ENCODE measurements at regions not wholly inside any gene's neighbourhood (a gene's known extent, or its start where the extent isn't known, plus 50 kb on each side); places are given as distances from the start of the nearest gene placed in this dataset.

DNA sequence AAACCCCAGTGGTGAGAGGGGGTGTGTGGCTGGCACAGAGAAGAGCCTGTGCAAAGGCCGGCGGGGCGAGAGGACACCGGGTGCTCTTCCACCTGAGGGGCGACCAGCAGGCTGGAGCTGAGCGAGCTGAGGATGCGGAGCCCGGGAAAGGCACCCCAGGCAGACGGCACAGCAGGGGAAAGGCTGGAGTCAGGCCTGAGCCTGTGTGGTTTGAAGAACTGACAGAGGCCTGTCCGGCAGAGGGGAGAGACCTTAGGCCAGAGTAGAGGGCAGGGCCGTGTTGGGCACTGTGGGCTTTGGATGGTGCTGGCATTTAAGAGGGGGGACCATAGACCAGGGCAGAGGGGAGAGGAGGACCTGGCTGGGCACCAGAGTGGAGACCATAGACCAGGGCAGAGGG lies 149.8 kb downstream of the RTP5 start:
- ATAC-seq (peak; percentile 28 to 42; a peak in 2 of 6 replicates), FAIRE-seq (no peak), DNase-seq (ENCODE audit: low read depth in 1 of 2, low spot score in 1 of 2) (no peak)
- ChIA-PET CTCF (no interaction called here), POLR2A (no interaction called here)
- WGBS (ENCODE audit: missing lambda C conversion rate): 67% methylated on average over 11 of the region's 11 CpGs
- H3K4me1 ChIP-seq: no peaks in the 10 kb centered on the region
- TF ChIP-seq HEYL (CRISPR knock-in tag; IDR thresholded peaks at IDR 0.05): no peak
- no peak for TF ChIP-seq KDM5A (IDR thresholded peaks at IDR 0.05)
- TF ChIP-seq POLR2A (IDR thresholded peaks at IDR 0.05; ENCODE audit: low read length): no peak
- no peaks in the 10 kb centered on the region; the same call in 2 of the 3 replicates for H3K9me3 ChIP-seq
- H3K27ac ChIP-seq: no peak overlapping the region
- H3K4me2 ChIP-seq: no peak overlapping the region
- H3K4me3 ChIP-seq: no peak overlapping the region

DNA sequence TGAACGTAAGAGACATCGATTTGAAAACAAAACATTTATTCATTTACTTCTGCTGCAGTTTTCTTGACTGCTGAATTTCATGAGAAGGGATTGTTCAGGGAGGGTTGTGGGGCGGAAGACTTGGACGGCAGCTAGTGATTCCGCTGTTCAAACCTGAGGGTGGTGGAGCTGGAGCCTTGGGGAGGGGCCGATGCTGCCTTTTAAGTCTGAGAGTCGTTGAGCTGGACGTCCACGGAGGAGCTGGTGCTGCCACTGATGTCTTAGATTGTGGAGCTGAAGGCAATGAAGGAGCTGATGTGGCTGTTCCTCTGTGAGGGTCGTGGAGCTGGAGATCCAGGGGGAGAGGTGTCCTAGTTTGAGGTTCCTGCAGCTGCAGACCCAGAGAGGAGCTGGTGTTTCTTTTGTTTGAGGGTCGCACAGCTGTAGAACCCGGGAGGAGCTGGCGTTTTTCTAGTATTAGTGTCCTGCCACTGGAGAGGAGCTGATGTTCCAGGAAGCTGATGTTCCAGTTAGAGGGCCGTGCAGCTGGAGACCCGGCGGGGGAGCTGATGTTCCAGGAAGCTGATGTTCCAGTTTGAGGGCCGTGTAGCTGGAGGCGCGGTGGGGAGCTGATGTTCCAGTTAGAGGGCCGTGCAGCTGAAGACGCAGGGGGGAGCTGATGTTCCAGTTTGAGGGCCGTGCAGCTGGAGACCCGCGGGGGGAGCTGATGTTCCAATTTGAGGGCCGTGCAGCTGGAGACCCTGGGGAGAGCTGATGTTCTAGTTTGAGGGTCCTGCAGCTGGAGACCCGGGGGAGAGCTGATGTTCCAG lies 150.9 kb downstream of the RTP5 start:
- peak in 1 of 2 experiments; percentile 75; a peak in 4 of 6 replicates for ATAC-seq
- Histone ChIP-seq H3K27ac (no peak overlapping the region), H3K4me3 (no peak overlapping the region), H3K4me1 (no peaks in the 10 kb centered on the region), H3K4me2 (no peak overlapping the region), H3K9me3 (peaks cover 6% of the 10 kb centered on the region; the same call in 1 of the 3 replicates)
- WGBS (ENCODE audit: missing lambda C conversion rate): 31% methylated on average over 26 of the region's 26 CpGs
- FAIRE-seq: no peak
- TF ChIP-seq FOSL2 (IDR thresholded peaks at IDR 0.05): no peak
- no peak for TF ChIP-seq FOSL2 (CRISPR knock-in tag; IDR thresholded peaks at IDR 0.05)
- TF ChIP-seq SMC3 (IDR thresholded peaks at IDR 0.05): 0 out of 3 replicates have a peak, but pooled peaks have one; percentile 20
- TF ChIP-seq, protein P1, sequence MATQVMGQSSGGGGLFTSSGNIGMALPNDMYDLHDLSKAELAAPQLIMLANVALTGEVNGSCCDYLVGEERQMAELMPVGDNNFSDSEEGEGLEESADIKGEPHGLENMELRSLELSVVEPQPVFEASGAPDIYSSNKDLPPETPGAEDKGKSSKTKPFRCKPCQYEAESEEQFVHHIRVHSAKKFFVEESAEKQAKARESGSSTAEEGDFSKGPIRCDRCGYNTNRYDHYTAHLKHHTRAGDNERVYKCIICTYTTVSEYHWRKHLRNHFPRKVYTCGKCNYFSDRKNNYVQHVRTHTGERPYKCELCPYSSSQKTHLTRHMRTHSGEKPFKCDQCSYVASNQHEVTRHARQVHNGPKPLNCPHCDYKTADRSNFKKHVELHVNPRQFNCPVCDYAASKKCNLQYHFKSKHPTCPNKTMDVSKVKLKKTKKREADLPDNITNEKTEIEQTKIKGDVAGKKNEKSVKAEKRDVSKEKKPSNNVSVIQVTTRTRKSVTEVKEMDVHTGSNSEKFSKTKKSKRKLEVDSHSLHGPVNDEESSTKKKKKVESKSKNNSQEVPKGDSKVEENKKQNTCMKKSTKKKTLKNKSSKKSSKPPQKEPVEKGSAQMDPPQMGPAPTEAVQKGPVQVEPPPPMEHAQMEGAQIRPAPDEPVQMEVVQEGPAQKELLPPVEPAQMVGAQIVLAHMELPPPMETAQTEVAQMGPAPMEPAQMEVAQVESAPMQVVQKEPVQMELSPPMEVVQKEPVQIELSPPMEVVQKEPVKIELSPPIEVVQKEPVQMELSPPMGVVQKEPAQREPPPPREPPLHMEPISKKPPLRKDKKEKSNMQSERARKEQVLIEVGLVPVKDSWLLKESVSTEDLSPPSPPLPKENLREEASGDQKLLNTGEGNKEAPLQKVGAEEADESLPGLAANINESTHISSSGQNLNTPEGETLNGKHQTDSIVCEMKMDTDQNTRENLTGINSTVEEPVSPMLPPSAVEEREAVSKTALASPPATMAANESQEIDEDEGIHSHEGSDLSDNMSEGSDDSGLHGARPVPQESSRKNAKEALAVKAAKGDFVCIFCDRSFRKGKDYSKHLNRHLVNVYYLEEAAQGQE (IDR thresholded peaks at IDR 0.05): no peak
- TF ChIP-seq, protein P2, sequence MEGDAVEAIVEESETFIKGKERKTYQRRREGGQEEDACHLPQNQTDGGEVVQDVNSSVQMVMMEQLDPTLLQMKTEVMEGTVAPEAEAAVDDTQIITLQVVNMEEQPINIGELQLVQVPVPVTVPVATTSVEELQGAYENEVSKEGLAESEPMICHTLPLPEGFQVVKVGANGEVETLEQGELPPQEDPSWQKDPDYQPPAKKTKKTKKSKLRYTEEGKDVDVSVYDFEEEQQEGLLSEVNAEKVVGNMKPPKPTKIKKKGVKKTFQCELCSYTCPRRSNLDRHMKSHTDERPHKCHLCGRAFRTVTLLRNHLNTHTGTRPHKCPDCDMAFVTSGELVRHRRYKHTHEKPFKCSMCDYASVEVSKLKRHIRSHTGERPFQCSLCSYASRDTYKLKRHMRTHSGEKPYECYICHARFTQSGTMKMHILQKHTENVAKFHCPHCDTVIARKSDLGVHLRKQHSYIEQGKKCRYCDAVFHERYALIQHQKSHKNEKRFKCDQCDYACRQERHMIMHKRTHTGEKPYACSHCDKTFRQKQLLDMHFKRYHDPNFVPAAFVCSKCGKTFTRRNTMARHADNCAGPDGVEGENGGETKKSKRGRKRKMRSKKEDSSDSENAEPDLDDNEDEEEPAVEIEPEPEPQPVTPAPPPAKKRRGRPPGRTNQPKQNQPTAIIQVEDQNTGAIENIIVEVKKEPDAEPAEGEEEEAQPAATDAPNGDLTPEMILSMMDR (IDR thresholded peaks at IDR 0.05): peak; percentile 5; the same call in 1 of the 3 replicates
- TF ChIP-seq RAD21 (conservative IDR thresholded peaks at IDR 0.05 in 1 of 2, IDR thresholded peaks at IDR 0.05 in 1 of 2): peak; percentile 33 to 34
- no peak for TF ChIP-seq HOXB13 (CRISPR knock-in tag; IDR thresholded peaks at IDR 0.05; ENCODE audit: low read depth)
- TF ChIP-seq EHF (CRISPR knock-in tag; IDR thresholded peaks at IDR 0.05): no peak
- TF ChIP-seq HEYL (CRISPR knock-in tag; IDR thresholded peaks at IDR 0.05): no peak
- peak in 1 of 2 experiments; percentile 24 for DNase-seq (ENCODE audit: low read depth in 1 of 2, low spot score in 1 of 2)
- POLR2A ChIA-PET: no interaction called here
- CTCF ChIA-PET: interaction anchor here (1.3 kb wide), 1 partner anchor 23 kb away, joined by 3 read pairs; no protein-coding TSS in a partner anchor

DNA sequence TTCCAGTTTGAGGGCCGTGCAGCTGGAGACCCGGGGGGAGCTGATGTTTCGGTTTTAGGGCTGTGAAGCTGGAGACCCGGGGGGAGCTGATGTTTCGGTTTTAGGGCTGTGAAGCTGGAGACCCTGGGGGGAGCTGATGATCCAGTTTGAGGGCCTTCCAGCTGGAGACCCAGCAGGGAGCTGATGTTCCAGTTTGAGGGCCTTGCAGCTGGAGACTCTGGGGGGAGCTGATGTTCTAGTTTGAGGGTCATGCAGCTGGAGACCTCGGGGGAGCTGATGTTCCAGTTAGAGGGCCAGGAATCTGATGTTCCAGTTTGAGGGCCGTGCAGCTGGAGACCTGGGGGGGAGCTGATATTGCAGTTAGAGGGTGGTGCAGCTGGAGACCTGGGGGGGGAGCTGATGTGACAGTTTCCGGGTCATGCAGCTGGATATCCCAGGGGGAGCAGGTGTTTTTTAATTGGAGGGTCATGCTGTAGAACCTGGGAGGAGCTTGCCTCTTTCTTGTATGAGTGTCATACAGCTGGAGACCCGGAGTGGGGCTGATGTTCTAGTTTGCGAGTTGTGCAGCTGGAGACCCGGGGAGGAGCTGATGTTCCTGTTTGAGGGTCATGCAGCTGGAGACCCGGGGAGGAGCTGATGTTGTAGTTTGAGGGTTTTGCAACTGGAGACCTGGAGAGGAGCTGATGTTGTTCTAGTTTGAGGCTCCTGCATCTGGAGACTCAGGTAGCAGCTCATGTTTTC lies 153.2 kb downstream of the RTP5 start:
- no peaks in the 10 kb centered on the region for H3K4me1 ChIP-seq
- no peak overlapping the region for H3K4me2 ChIP-seq
- H3K27ac ChIP-seq: no peak overlapping the region
- H3K9me3 ChIP-seq: peaks cover 6% of the 10 kb centered on the region; the same call in 1 of the 3 replicates
- DNase-seq (ENCODE audit: low read depth in 1 of 2, low spot score in 1 of 2): no peak
- no peak overlapping the region for H3K4me3 ChIP-seq
- ChIA-PET CTCF (interaction anchor here (1.4 kb wide), 1 partner anchor 11 kb away, joined by 3 read pairs; no protein-coding TSS in a partner anchor), POLR2A (no interaction called here)
- 21% methylated on average over 7 of the region's 12 CpGs for WGBS (ENCODE audit: missing lambda C conversion rate)
- FAIRE-seq: no peak
- ATAC-seq: no peak
- no peak for TF ChIP-seq HOXA7 (CRISPR knock-in tag; IDR thresholded peaks at IDR 0.05)
- TF ChIP-seq MYC (IDR thresholded peaks at IDR 0.05; ENCODE audit: borderline replicate concordance, low read length): no peak
- no peak for TF ChIP-seq RFX5 (IDR thresholded peaks at IDR 0.05)
- TF ChIP-seq NPAS2 (CRISPR knock-in tag; IDR thresholded peaks at IDR 0.05; ENCODE audit: borderline replicate concordance): no peak
- TF ChIP-seq, protein P3, sequence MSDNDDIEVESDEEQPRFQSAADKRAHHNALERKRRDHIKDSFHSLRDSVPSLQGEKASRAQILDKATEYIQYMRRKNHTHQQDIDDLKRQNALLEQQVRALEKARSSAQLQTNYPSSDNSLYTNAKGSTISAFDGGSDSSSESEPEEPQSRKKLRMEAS (IDR thresholded peaks at IDR 0.05): no peak
- TF ChIP-seq TFCP2L1 (CRISPR knock-in tag; IDR thresholded peaks at IDR 0.05): no peak
- TF ChIP-seq, protein P4, sequence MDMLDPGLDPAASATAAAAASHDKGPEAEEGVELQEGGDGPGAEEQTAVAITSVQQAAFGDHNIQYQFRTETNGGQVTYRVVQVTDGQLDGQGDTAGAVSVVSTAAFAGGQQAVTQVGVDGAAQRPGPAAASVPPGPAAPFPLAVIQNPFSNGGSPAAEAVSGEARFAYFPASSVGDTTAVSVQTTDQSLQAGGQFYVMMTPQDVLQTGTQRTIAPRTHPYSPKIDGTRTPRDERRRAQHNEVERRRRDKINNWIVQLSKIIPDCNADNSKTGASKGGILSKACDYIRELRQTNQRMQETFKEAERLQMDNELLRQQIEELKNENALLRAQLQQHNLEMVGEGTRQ (IDR thresholded peaks at IDR 0.05): no peak
- TF ChIP-seq EP300 (IDR thresholded peaks at IDR 0.05): no peak
- TF ChIP-seq ZFP36 (IDR thresholded peaks at IDR 0.05; ENCODE audit: borderline replicate concordance, partially characterized antibody): no peak
- TF ChIP-seq FOSL2 (IDR thresholded peaks at IDR 0.05): no peak
- no peak for TF ChIP-seq FOSL2 (CRISPR knock-in tag; IDR thresholded peaks at IDR 0.05)
- no peak for TF ChIP-seq CHD4 (IDR thresholded peaks at IDR 0.05; ENCODE audit: borderline replicate concordance)
- no peak for TF ChIP-seq EHF (CRISPR knock-in tag; IDR thresholded peaks at IDR 0.05)
- TF ChIP-seq BHLHE40 (IDR thresholded peaks at IDR 0.05; ENCODE audit: low read depth, low read length): no peak
- TF ChIP-seq CEBPB (IDR thresholded peaks at IDR 0.05): no peak
- TF ChIP-seq RNF2 (IDR thresholded peaks at IDR 0.05; ENCODE audit: borderline replicate concordance, low read depth): no peak
- no peak for TF ChIP-seq RAD21 (conservative IDR thresholded peaks at IDR 0.05 in 1 of 2, IDR thresholded peaks at IDR 0.05 in 1 of 2)

Data from A549 (cell line).